WTC11 (cell line): ENCODE measurements at regions not wholly inside any gene's neighbourhood (a gene's known extent, or its start where the extent isn't known, plus 50 kb on each side); places are given as distances from the start of the nearest gene placed in this dataset.

Source experiments
- ATF1 ChIP-seq: sonication (generic); formaldehyde crosslinking; IDR thresholded peaks from 2 replicates; pipeline ENCODE4 v1.8.1; 2023; ENCODE audit warnings: mild to moderate bottlenecking, moderate library complexity, missing genetic modification reagents
- CREM ChIP-seq: sonication (generic); formaldehyde crosslinking; IDR thresholded peaks from 2 replicates; pipeline ENCODE4 v1.8.1; 2022; ENCODE audit warnings: mild to moderate bottlenecking, missing genetic modification reagents, moderate library complexity
- E2F5 ChIP-seq: sonication (generic); formaldehyde crosslinking; IDR thresholded peaks from 2 replicates; pipeline ENCODE4 v1.8.1; 2022; ENCODE audit warnings: mild to moderate bottlenecking, moderate library complexity, missing genetic modification reagents
- GABPB1 ChIP-seq: sonication (generic); formaldehyde crosslinking; IDR thresholded peaks from 2 replicates; pipeline ENCODE4 v1.8.1; 2023; ENCODE audit warnings: mild to moderate bottlenecking, missing genetic modification reagents
- JUN ChIP-seq: sonication (generic); formaldehyde crosslinking; IDR thresholded peaks from 2 replicates; pipeline ENCODE4 v1.8.0; 2023; ENCODE audit warnings: mild to moderate bottlenecking, missing genetic modification reagents
- NFYB ChIP-seq: sonication (generic); formaldehyde crosslinking; conservative IDR thresholded peaks from 2 replicates; pipeline ENCODE4 v1.8.0; 2022; ENCODE audit warnings: low read depth, missing genetic modification reagents
- SP1 ChIP-seq: sonication (generic); formaldehyde crosslinking; conservative IDR thresholded peaks from 2 replicates; pipeline ENCODE4 v1.8.1; 2022; ENCODE audit warnings: missing genetic modification reagents
- USF1 ChIP-seq: sonication (generic); formaldehyde crosslinking; IDR thresholded peaks from 2 replicates; pipeline ENCODE4 v1.8.0; 2022; ENCODE audit warnings: mild to moderate bottlenecking, missing genetic modification reagents
- ZNF121 ChIP-seq: sonication (generic); formaldehyde crosslinking; IDR thresholded peaks from 2 replicates; pipeline ENCODE4 v1.8.0; 2023; ENCODE audit warnings: missing genetic modification reagents
- TF ChIP-seq, protein P1 (sequence below): fragments of 200-600 bp; IDR thresholded peaks from 2 replicates; pipeline ENCODE4 v1.8.0; 2022; ENCODE audit warnings: antibody characterized with exemption
- TF ChIP-seq, protein P2 (sequence below): sonication (generic); formaldehyde crosslinking; IDR thresholded peaks from 2 replicates; pipeline ENCODE4 v1.8.0; 2022; ENCODE audit warnings: mild to moderate bottlenecking, missing genetic modification reagents
- TF ChIP-seq, protein P3 (sequence below): sonication (generic); formaldehyde crosslinking; IDR thresholded peaks from 2 replicates; pipeline ENCODE4 v1.8.1; 2023; ENCODE audit warnings: mild to moderate bottlenecking, missing genetic modification reagents, moderate library complexity
- TF ChIP-seq, protein P4 (sequence below): sonication (generic); formaldehyde crosslinking; IDR thresholded peaks from 2 replicates; pipeline ENCODE4 v1.8.1; 2023; ENCODE audit warnings: mild to moderate bottlenecking, moderate library complexity, missing genetic modification reagents
- TF ChIP-seq, protein P5 (sequence below): sonication (generic); formaldehyde crosslinking; IDR thresholded peaks from 2 replicates; pipeline ENCODE4 v1.8.0; 2022; ENCODE audit warnings: mild to moderate bottlenecking, missing genetic modification reagents

DNA sequence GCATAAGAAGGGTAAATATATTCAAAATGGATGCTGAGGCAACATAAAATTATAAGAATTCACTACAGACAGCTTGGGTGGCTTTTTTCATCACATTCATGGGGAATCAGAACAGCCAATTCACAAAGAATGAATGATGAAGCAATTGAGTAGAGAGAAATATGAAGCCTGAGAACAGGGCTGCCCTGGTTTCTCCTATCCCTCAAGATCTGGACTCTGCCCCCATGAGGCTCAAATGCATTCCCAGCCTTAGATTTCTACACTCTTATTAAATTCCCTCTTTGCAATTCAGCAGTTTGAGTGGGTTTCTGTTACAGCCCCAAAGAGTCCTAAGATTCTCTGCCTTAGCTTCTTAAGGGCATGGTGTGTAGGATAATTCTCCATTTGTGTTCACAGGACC is 172.5 kb downstream of the MAIP1 start:
- no peak for TF ChIP-seq SP1 (CRISPR knock-in tag)
- TF ChIP-seq, protein P1, sequence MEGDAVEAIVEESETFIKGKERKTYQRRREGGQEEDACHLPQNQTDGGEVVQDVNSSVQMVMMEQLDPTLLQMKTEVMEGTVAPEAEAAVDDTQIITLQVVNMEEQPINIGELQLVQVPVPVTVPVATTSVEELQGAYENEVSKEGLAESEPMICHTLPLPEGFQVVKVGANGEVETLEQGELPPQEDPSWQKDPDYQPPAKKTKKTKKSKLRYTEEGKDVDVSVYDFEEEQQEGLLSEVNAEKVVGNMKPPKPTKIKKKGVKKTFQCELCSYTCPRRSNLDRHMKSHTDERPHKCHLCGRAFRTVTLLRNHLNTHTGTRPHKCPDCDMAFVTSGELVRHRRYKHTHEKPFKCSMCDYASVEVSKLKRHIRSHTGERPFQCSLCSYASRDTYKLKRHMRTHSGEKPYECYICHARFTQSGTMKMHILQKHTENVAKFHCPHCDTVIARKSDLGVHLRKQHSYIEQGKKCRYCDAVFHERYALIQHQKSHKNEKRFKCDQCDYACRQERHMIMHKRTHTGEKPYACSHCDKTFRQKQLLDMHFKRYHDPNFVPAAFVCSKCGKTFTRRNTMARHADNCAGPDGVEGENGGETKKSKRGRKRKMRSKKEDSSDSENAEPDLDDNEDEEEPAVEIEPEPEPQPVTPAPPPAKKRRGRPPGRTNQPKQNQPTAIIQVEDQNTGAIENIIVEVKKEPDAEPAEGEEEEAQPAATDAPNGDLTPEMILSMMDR: no peak
- no peak for TF ChIP-seq CREM
- TF ChIP-seq, protein P2, sequence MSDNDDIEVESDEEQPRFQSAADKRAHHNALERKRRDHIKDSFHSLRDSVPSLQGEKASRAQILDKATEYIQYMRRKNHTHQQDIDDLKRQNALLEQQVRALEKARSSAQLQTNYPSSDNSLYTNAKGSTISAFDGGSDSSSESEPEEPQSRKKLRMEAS: no peak
- TF ChIP-seq JUN (CRISPR knock-in tag): no peak
- no peak for TF ChIP-seq NFYB (CRISPR knock-in tag)
- no peak for TF ChIP-seq ZNF121 (CRISPR knock-in tag)
- TF ChIP-seq, protein P3, sequence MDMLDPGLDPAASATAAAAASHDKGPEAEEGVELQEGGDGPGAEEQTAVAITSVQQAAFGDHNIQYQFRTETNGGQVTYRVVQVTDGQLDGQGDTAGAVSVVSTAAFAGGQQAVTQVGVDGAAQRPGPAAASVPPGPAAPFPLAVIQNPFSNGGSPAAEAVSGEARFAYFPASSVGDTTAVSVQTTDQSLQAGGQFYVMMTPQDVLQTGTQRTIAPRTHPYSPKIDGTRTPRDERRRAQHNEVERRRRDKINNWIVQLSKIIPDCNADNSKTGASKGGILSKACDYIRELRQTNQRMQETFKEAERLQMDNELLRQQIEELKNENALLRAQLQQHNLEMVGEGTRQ (CRISPR knock-in tag): no peak
- no peak for TF ChIP-seq USF1 (CRISPR knock-in tag)
- no peak for TF ChIP-seq GABPB1 (CRISPR knock-in tag)
- TF ChIP-seq, protein P4, sequence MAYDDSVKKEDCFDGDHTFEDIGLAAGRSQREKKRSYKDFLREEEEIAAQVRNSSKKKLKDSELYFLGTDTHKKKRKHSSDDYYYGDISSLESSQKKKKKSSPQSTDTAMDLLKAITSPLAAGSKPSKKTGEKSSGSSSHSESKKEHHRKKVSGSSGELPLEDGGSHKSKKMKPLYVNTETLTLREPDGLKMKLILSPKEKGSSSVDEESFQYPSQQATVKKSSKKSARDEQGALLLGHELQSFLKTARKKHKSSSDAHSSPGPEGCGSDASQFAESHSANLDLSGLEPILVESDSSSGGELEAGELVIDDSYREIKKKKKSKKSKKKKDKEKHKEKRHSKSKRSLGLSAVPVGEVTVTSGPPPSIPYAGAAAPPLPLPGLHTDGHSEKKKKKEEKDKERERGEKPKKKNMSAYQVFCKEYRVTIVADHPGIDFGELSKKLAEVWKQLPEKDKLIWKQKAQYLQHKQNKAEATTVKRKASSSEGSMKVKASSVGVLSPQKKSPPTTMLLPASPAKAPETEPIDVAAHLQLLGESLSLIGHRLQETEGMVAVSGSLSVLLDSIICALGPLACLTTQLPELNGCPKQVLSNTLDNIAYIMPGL (CRISPR knock-in tag): no peak
- TF ChIP-seq E2F5 (CRISPR knock-in tag): no peak
- no peak for TF ChIP-seq ATF1 (CRISPR knock-in tag)
- TF ChIP-seq, protein P5, sequence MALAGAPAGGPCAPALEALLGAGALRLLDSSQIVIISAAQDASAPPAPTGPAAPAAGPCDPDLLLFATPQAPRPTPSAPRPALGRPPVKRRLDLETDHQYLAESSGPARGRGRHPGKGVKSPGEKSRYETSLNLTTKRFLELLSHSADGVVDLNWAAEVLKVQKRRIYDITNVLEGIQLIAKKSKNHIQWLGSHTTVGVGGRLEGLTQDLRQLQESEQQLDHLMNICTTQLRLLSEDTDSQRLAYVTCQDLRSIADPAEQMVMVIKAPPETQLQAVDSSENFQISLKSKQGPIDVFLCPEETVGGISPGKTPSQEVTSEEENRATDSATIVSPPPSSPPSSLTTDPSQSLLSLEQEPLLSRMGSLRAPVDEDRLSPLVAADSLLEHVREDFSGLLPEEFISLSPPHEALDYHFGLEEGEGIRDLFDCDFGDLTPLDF: no peak
